ENCODE measurements at regions not wholly inside any gene's neighbourhood (a gene's known extent, or its start where the extent isn't known, plus 50 kb on each side); places are given as distances from the start of the nearest gene placed in this dataset.
A peak's percentile ranks its signal among the peaks of the same experiment; 100 is the strongest.

- Histone ChIP-seq H3K36me3 (replicated peaks in 1 of 2) (no peaks in the 10 kb centered on the region), H3K4me3 (no peak overlapping the region), H3K4me1 (replicated peaks in 1 of 2) (no peaks in the 10 kb centered on the region), H3K9me3 (replicated peaks in 1 of 3) (no peaks in the 10 kb centered on the region), H3K27ac (no peak overlapping the region), H3K27me3 (no peaks in the 10 kb centered on the region)
- WGBS, 4 donors: 68 to 71% (median 70%) methylated on average over 3 of the region's 3 CpGs
- intact Hi-C loops (cut with DNase I): no loop called here
- TF ChIP-seq CTCF (IDR thresholded peaks at IDR 0.05) (no peak), POLR2A (IDR thresholded peaks at IDR 0.05) (no peak)
- no peak for DNase-seq
Observed at GRCh38 chr22:35488513-35488912, 52.1 kb upstream of the RASD2 start.

GRCh38 chr22:35489239-35489638 is 51.4 kb upstream of the RASD2 start:
- WGBS, 4 donors: 52 to 76% (median 65%) methylated on average over 6 of the region's 6 CpGs
- no peak for TF ChIP-seq CTCF (IDR thresholded peaks at IDR 0.05)
- no peak for TF ChIP-seq POLR2A (IDR thresholded peaks at IDR 0.05)
- peak in 1 of 7 donors; percentile 62 for DNase-seq
- Histone ChIP-seq H3K9me3 (replicated peaks in 1 of 3) (no peaks in the 10 kb centered on the region), H3K36me3 (replicated peaks in 1 of 2) (no peaks in the 10 kb centered on the region), H3K4me1 (replicated peaks in 1 of 2) (no peaks in the 10 kb centered on the region), H3K27ac (no peak overlapping the region), H3K27me3 (no peaks in the 10 kb centered on the region), H3K4me3 (no peak overlapping the region)
- intact Hi-C loops (cut with DNase I): no loop called here

Data from adrenal gland (tissue), 9 donors.